HG03565 (cell line): ENCODE measurements at regions not wholly inside any gene's neighbourhood (a gene's known extent, or its start where the extent isn't known, plus 50 kb on each side); places are given as distances from the start of the nearest gene placed in this dataset.
"Not testable (repeated sequence)": the region's sequence is repeated elsewhere in the genome, so short reads cannot be mapped to it uniquely, and the experiment has no call there.

Experiments
- ATAC-seq: cut with Tn5 transposase; IDR thresholded peaks from one replicate; pipeline ENCODE4 v1.9.1; 2021; ENCODE audit warnings: mild to moderate bottlenecking, moderate library complexity; ENCODE audit not compliant: unreplicated experiment

DNA sequence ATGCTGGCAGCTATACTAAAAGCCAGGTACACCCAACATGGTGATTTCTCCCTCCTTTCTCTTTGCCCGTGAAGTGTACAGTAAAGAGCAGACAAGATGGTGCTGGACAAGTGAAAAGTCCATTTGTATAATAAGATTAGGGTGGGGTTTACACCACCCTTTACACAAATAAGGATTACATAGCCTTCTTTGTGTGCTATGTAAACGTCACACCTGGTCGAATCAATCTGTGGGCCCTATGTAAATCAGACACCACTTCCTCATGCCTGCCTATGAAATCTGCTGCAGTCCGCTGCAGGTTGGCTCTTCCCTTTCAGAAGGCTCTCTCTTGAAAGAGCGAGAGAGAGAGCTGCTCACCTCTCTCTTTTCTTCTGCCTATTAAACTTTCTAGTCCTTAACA is 1054.3 kb upstream of the SLC39A10 start:
- no peak for ATAC-seq

- ATAC-seq, result no peak
These were observed 1065.8 kb upstream of the SLC39A10 start for GRCh38 chr2:194591192-194591591.

GRCh38 chr2:194587739-194588270 is 1069.2 kb upstream of the SLC39A10 start:
- no peak for ATAC-seq

GRCh38 chr2:194567661-194568017 is 1089.4 kb upstream of the SLC39A10 start:
- no peak for ATAC-seq

- peak; percentile 80 for ATAC-seq
These were observed 1089.9 kb upstream of the SLC39A10 start for GRCh38 chr2:194566907-194567660.

DNA sequence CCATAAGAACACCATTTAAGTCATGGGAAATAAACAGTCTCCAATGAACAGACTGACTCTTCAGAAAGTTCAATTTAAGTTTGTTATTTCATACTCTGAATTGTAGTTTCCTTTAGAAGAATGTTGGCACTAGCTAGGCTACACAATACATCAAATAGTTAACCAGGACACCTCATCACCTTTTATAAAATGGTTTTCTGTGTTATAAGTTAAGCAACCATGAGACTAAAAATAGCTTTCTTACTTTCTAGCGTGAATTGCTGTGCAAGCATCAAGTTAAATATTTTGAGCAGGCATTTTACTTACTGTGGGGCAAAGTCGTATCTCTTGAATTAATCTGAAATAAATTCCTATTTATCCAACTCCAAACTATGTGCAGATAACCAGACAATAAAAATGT is 1092.6 kb upstream of the SLC39A10 start:
- ATAC-seq, result no peak

- no peak for ATAC-seq
These were observed 1094.7 kb upstream of the SLC39A10 start for GRCh38 chr2:194562329-194562728.

GRCh38 chr2:194559964-194560363 is 1097.1 kb upstream of the SLC39A10 start:
- no peak for ATAC-seq

DNA sequence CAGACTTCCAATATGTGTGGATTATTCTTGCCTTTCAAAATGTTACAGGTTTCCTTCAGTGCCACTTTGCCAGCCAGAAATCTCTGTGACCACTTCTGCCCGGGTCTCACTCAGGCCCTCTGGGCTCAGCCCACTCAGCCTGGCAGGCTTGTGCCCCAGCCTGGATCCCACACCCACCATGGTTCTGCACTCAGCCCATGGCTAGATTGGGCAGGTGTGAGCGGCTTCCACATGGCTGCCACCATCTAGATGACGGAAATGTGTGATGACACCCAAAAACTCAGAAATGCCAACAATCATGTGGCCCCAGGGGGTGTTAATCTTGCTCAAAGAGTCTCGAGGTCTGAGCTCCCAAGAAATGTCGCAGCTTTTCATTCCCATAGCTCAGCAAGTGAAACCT is 1097.5 kb upstream of the SLC39A10 start:
- ATAC-seq, result no peak

- no peak for ATAC-seq
These were observed 1099.0 kb upstream of the SLC39A10 start for GRCh38 chr2:194557993-194558392.

DNA sequence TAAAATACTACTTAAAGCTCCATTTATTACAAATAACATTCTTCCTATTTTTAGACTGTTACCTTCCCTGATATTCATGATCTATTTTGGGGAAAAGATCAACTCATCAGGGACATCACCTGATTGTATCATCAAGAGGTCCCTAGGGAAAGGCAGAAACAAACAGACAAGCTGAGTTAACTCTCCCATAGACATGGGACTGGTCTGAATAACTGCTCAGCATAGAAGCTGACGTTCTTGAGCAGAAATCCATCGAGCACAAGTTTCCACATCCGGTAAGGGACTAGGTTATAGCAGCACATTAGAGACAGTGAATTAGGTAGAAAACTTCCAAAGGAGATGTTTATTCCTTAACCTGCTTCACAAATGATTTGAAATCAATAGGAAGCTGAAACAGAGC is 1100.4 kb upstream of the SLC39A10 start:
- ATAC-seq, result no peak

DNA sequence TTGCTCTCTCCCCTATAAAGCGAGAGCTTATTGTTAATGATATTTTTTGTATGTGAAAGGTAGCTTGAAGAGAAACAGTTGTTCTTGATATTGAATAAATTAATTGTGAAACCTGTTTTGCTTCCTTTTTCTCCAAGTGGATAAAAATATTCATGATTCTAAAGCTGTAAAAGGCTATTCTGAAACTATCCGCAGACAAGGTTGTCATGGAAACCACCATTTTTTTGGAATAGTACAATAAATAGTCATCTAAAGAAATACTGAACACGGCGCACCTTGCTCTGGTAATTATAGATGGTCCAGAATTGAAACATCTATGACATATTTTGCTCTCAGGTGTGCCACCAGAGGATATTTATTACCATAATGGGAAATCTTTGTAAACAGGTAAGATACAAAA is 1103.0 kb upstream of the SLC39A10 start:
- ATAC-seq, result no peak

- ATAC-seq, result no peak
These were observed 1106.3 kb upstream of the SLC39A10 start for GRCh38 chr2:194550702-194551101.

- no peak for ATAC-seq
These were observed 1107.6 kb upstream of the SLC39A10 start for GRCh38 chr2:194549387-194549786.

- no peak for ATAC-seq
These were observed 1111.0 kb upstream of the SLC39A10 start for GRCh38 chr2:194545978-194546377.

- ATAC-seq, result no peak
These were observed 1117.6 kb upstream of the SLC39A10 start for GRCh38 chr2:194539425-194539824.

DNA sequence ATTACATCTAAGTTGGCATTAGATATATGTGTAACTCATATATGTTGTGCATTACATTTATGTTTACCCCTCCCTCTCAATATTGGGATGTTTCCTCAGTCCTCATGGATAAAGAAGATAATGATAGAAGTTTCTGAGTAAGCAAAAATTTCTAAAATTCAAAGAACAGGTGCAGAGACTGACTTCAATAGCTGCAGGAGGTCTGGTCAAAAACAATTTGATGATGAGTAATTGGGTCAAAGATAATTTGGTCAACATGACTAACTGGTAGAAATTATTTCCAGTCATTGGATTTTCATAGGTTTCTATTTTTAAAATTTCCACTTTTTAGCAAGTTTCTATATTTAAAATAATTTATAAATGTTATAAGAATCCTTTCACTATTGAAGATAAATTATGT is 1130.9 kb upstream of the SLC39A10 start:
- ATAC-seq, result no peak

GRCh38 chr2:194514281-194514680 is 1142.7 kb upstream of the SLC39A10 start:
- no peak for ATAC-seq

DNA sequence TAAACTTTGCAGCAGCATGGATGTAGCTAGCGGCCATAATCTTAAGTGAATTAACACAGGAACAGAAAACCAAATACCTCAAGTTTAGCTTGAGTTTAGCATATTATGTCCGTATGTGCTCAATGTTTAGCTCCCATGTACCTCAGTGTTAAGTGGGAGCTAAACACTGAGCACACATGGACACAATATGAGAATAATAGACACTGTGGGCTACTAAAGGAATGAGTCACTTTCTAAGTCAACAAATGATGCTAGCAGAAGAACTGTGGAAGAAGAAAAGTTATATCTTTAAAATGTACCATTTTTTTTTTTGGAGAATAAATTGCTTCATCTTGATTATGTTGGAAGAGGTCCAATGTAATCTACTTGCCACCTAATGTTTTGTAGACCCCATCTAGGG is 1146.0 kb upstream of the SLC39A10 start:
- ATAC-seq, result not testable (repeated sequence)

DNA sequence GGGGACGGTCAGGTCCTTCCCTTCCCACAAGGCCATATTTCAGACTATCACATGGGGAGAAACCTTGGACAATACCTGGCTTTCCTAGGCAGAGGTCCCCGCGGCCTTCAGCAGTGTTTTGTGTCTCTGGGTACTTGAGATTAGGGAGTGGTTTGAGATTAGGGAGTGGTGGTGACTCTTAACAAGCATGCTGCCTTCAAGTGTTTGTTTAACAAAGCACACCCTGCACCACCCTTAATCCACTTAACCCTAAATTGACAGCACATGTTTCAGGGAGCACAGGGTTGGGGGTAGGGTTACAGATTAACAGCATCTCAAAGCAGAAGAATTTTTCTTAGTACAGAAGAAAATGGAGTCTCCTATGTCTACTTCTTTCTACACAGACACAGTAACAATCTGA is 1152.2 kb upstream of the SLC39A10 start:
- not testable (repeated sequence) for ATAC-seq

DNA sequence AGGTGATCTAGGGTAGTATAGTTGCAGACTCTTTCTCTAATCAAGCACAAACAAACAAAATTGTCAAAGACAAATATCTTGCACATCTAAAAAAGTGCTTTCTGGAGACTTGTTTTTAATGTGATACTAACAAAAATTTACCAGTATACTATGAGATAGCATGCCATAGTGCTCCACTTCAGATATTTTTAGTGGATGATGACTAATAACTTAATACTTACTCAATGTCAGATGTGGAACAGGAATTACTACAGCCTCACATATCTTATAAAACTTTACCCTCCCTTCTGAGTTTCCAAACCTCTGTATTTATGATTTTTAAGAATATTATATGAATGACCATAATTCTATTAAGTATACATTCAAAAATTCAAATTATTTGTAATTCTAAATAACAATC is 1162.0 kb upstream of the SLC39A10 start:
- ATAC-seq, result no peak

DNA sequence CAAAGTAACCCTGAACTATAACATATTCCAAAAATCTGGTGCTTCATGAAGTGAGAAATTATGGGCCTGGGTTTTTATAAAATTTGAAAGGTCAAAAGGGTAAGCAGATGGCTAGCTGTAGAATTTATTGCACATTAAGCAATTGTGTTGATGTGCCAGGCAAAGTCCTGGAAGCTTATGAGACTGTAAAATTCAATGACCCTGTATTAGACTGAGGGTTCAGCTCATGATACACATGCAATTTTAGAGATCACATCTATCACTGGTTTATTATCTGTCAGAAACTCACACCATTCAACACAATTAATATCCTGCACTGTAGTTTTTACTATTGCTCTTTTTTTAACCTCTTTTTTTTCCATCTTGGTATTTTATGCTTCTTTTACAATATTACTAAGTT is 1162.6 kb upstream of the SLC39A10 start:
- ATAC-seq, result no peak
